Right ventricle myocardium inferior (tissue), 1 donor: ENCODE measurements at regions not wholly inside any gene's neighbourhood (a gene's known extent, or its start where the extent isn't known, plus 50 kb on each side); places are given as distances from the start of the nearest gene placed in this dataset.
"Not testable (repeated sequence)": the region's sequence is repeated elsewhere in the genome, so short reads cannot be mapped to it uniquely, and the experiment has no call there.

ENCODE experiments used
- ATAC-seq: fragments of 200-7000 bp; cut with Tn5 transposase; one replicate; pipeline ENCODE4 v1.9.1; 2020; ENCODE audit warnings: mild to moderate bottlenecking, moderate library complexity
- DNase-seq: peaks from one replicate; pipeline ENCODE4 v3.0.0; 2021; ENCODE audit errors: missing footprints
- intact Hi-C: fragments of 100-400 bp; cut with DNase I; formaldehyde crosslinking; loops from one replicate; pipeline ENCODE4 v1.11.0; 2022
- donor health status: DM: no; HTN: yes; CAD: no; lungs with severe emphysema.

GRCh38 chr22:12541412-12542170, 2986.4 kb upstream of the OR11H1 start:
- ATAC-seq, intact Hi-C loops: not testable (repeated sequence)
- peak; percentile 30 for DNase-seq

- intact Hi-C loops, ATAC-seq: not testable (repeated sequence)
- DNase-seq, result peak; percentile 59
Measured at GRCh38 chr22:12553366-12553765, 2974.6 kb upstream of the OR11H1 start.

DNA sequence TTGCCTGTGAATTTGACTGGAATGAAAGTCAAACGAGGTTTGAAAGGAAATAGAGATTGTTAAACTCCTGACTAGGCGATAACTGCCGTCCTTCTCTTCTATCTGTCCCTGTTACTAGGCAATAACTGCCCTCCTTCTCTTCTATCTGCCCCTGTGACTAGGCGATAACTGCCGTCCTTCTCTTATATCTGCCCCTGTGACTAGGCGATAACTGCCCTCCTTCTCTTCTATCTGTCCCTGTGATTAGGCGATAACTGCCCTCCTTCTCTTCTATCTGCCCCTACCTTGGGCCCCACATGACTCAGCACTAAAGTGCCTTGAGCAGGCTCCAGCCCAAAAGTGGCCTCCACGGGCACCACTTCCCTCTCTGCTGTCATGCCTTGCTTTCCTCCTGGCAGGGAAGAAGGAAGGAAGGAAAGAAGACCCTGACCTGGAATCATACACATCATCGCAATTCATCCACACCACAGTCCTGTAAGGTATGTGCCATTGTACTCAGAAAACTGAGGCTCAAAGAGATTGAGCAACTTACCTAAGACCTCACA, 2973.3 kb upstream of the OR11H1 start:
- DNase-seq, ATAC-seq, intact Hi-C loops: not testable (repeated sequence)

DNA sequence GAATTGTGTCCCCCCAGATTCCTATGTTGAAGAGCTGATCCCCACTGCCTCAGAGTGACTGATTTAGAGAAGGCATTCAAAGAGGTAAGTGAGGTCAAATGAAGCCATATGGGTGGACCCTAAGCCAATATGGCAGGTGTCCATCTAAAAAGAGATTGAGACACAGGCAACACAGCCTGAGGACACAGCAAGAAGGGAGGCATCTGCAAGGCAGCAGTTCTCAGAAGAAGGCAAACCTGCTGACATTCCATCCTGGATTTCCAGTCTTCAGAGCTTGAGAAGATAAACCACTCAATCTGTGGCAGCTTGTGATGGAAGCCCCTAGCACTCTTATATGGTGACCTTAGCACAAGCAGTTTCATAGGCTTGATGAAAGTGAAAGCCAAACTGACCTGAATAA, 2956.5 kb upstream of the OR11H1 start:
- intact Hi-C loops, ATAC-seq, DNase-seq: not testable (repeated sequence)

DNA sequence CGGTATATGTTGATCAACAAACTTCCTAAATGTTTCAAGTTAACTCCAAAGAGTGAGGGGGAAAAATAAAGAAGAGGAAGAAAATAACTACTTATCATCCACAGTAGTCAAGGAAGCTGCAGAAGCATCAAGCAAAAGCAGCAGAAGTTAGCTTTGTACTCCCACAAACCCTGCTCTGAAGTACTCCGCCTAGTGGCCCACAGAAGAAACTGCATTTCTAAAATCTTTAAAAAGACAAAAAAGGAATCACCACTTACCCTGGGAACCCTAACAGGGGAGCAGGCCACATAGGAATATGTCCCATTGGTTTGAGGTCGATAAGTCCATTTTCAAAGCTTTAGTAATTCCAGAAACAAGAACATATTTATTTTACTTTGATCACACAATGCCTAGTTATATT, 2948.3 kb upstream of the OR11H1 start:
- intact Hi-C loops, DNase-seq, ATAC-seq: not testable (repeated sequence)

GRCh38 chr22:12584457-12584856, 2943.5 kb upstream of the OR11H1 start:
- DNase-seq, intact Hi-C loops, ATAC-seq: not testable (repeated sequence)

GRCh38 chr22:12584874-12585273, 2943.1 kb upstream of the OR11H1 start:
- DNase-seq, intact Hi-C loops, ATAC-seq: not testable (repeated sequence)

- ATAC-seq, intact Hi-C loops: not testable (repeated sequence)
- DNase-seq, result peak; percentile 42
Measured at GRCh38 chr22:12595724-12596123, 2932.3 kb upstream of the OR11H1 start.

GRCh38 chr22:12597778-12598177, 2930.2 kb upstream of the OR11H1 start:
- peak; percentile 41 for DNase-seq
- intact Hi-C loops, ATAC-seq: not testable (repeated sequence)

- peak; percentile 42 for DNase-seq
- intact Hi-C loops, ATAC-seq: not testable (repeated sequence)
Measured at GRCh38 chr22:12601510-12601869, 2926.5 kb upstream of the OR11H1 start.

DNA sequence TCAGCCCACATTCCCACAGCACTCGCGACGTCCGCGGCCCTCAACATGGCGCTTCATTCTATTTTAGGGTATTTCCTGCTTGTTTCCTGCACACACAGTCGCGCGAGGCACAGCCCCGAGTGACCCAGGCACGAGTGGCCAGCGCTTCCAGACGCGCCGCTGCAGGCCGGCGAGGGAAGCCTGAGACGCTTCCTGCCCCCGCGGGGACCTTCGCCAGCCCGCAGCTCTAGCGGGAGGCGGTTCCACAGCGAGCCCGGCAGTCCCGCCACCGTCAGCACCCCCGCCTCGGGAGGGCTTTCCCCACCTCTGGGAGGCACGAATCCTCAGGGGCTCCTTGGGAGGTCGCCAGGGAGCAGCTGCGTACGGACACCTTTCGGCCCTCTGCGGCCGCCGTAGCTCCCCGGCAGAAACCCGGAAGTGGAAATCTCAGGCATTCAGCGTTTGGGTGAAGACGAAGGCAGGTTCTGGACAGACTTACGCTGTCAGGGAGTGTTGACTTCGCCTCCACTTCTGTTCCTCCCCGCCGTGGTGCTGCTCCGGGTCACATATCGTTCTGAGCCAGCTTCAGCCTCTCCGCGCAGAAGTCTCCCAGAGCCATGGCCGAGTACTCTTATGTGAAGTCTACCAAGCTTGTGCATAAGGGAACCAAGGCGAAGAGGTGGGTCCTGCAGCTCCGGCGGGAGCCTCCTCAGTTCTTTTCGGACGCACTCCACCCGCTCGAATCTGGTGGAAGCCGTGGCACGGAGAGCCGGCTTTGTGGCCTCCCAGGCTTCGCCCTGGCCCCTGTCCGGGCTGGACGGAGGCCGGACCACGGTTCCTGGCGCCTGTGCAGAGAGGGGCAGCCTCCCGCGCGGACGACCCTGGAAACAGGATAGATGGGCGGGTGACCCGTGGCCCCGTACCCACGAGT, 2925.9 kb upstream of the OR11H1 start:
- peak; percentile 75 for DNase-seq
- ATAC-seq, result no peak
- intact Hi-C loops, result no loop called here

GRCh38 chr22:12603399-12603798, 2924.6 kb upstream of the OR11H1 start:
- intact Hi-C loops, ATAC-seq, DNase-seq: not testable (repeated sequence)

DNA sequence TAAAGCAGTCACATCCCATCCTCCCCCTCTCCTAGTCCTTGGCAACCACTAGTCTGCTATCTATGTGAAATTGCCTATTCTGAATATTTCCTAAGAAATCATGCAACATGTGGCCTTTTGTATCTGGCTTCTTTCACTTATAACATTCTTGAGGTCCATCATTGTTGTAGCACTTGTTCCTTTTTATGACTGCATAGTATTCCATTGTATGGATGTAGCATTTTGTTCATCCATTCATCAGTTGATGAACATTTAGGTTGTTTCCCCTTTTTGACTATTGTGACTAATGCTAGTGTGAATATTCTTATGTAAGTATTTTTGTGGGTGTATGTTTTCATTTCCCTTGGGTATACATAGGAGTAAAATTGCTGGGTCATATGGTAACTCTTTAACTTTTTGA, 2924.2 kb upstream of the OR11H1 start:
- ATAC-seq, DNase-seq, intact Hi-C loops: not testable (repeated sequence)

DNA sequence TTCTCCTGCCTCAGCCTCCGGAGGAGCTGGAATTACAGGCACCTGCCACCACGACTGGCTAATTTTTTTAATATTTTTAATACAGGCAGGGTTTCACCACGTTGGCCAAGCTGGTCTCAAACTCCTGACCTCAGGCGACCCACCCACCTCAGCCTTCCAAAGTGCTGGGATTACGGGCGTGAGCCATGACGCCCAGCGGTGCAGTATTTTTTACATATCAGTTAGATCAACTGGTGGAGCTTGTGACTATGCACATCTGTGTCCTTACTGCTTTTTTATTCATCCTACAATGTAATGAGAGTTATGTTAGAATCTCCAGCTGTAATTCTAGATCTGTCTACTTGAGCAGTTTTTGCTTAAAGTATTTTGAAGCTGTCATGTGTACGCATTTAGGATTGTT, 2919.5 kb upstream of the OR11H1 start:
- ATAC-seq, intact Hi-C loops, DNase-seq: not testable (repeated sequence)

DNA sequence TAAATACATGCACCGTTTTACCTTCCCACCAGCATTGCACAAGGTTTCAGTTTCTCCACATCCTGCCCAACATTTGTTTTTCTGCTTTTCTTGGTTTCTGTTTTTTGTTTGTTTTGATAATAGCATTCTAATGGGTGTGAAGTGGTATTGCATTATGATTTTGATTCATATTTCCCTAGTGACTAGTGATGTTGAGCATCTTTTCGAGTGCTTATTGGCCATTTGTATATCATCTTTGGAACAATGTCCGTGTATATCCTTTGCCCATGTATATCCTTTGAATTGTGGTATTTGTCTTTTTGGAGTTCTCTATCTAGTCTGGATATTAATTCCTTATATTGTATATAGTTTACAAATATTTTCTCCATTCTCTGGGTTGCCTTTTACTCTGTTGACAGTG, 2914.8 kb upstream of the OR11H1 start:
- no peak for ATAC-seq
- intact Hi-C loops, result no loop called here
- no peak for DNase-seq

DNA sequence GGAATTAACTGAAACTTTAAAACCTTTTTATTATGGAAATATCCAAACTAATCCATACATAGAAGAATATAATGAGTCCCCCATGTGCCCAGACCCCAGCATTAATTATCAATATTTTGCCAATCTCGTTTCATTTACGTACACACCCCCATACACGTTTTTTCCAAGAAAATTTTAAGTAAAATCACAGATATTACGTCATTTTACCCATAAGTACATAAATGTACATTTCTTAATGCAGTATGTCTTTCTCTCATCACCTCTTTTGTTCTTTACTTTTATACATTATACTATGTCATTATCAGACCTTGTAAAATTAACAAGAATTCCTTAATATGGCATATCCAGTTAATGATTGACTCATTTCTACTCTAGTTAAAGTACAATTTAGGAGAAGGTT, 2914.1 kb upstream of the OR11H1 start:
- intact Hi-C loops, DNase-seq, ATAC-seq: not testable (repeated sequence)

GRCh38 chr22:12626894-12627293, 2901.1 kb upstream of the OR11H1 start:
- intact Hi-C loops, DNase-seq, ATAC-seq: not testable (repeated sequence)

- DNase-seq, intact Hi-C loops, ATAC-seq: not testable (repeated sequence)
Measured at GRCh38 chr22:12629815-12630214, 2898.2 kb upstream of the OR11H1 start.

GRCh38 chr22:12630965-12631364, 2897.0 kb upstream of the OR11H1 start:
- intact Hi-C loops, ATAC-seq, DNase-seq: not testable (repeated sequence)
